GM18870 (cell line): ENCODE measurements at regions not wholly inside any gene's neighbourhood (a gene's known extent, or its start where the extent isn't known, plus 50 kb on each side); places are given as distances from the start of the nearest gene placed in this dataset.

Source experiments
- ATAC-seq: cut with Tn5 transposase; IDR thresholded peaks from one replicate; pipeline ENCODE4 v1.9.1; 2021; ENCODE audit warnings: moderate library complexity; ENCODE audit not compliant: unreplicated experiment

GRCh38 chr5:21694567-21694966 is 1158.6 kb downstream of the CDH12 start:
- no peak for ATAC-seq

DNA sequence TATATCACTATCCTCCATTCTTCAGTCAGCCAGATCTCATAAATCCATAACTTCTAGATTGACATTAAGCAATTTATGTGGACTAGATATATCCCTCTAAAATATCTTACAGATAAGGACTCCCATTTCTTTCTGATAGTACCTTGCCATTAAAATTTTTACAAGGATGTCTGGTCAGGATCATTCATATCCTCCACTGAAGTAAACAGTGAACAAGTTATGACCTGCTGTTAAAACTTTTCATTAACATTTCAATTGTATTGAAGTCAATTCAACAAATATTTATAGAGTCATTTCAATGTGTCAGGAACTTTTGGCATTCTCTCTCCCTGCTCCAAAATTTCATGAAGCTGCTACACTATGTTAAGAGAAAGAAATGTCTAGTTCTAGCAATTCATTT is 1159.6 kb downstream of the CDH12 start:
- no peak for ATAC-seq

DNA sequence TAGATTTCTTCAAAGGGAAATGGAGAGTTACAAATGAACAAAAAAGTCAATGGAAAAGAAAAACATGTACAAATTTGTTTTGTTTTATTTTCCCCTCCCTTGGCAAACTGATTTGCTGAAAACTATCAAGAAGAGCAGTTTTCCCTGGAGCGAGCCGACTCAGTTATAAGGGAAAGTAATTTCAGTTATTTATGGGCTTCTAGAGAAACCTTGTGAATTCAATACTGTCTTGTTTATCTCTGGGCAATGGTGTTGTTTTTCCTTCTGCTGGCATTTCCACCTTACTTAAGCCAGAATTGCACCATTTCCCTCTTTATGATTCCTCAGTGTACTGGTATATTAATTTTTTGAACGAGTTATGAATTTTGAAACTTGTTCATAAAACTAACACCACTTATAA is 1163.6 kb downstream of the CDH12 start:
- no peak for ATAC-seq

DNA sequence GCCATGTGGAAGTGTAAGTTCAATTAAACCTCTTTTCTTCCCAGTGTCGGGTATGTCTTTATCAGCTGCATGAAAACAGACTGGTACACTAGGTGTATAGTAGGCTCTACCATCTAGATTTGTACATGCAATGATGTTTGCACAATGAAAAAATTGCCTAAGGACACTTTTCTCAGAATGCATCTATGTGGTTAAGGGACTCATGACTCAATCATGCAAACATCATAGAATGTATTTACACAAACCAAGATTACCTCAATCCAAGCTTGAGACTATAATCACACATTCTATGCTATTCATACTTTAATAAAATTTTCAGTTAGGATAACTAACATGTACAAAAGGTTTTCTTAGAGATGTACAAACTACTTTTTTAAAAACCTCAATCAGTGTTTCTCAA is 1164.5 kb downstream of the CDH12 start:
- ATAC-seq: no peak

DNA sequence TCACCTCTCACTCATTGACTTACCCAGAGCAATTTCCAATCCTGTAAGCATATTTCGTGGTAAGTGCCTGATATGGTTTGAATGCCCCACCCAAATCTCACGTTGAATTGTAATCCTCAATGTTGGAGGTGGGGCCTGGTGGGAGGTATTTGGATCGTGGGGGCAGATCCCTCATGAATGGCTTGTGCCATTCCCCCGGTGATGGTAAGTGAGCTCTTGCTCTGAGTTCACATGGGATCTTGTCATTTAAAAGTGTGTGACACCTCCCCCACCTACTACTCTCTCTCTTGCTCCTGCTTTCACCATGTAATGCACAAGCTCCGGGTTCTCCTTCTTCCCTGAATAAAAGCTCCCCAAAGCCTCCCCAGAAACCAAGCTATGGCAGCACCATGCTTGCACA is 1165.5 kb downstream of the CDH12 start:
- ATAC-seq: no peak

DNA sequence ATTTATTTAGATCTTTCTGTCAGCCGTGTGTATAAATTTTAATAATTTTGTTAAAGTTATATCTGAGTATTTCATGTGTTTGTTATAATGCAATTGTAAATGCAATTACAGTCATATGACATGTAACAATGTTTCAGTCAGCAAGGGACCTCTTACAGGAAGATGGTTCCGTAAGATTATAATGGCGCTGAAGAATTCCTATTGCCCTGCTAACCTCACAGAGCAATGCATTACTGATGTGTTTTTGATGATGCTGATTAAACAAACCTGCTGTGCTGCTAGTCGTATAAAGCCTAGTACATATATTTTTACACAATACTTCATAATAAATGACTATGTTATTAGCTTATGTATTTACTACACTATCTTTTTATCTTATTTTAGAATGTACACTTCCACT is 1166.4 kb downstream of the CDH12 start:
- no peak for ATAC-seq

DNA sequence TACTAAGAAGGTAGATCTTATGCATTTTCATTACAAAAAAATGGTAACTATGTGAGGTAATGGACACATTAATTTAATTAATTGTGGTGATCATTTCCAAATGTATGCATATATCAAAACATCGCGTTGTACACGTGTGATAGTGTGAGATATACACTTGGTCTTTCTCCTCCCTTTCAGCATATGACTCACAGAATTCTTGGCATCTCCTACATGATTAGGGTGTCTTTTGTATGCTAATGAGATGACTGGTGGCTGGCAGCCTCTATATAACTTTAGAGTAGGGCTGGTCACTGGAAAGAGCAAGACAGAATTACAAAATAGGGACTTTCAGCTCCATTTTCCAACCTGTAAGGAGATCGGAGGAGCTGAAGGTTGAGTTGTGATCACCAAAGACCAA is 1167.6 kb downstream of the CDH12 start:
- no peak for ATAC-seq

GRCh38 chr5:21684992-21685391 is 1168.2 kb downstream of the CDH12 start:
- no peak for ATAC-seq

- no peak for ATAC-seq
Measured at GRCh38 chr5:21681911-21682310, 1171.2 kb downstream of the CDH12 start.

- no peak for ATAC-seq
Measured at GRCh38 chr5:21680641-21681040, 1172.5 kb downstream of the CDH12 start.

DNA sequence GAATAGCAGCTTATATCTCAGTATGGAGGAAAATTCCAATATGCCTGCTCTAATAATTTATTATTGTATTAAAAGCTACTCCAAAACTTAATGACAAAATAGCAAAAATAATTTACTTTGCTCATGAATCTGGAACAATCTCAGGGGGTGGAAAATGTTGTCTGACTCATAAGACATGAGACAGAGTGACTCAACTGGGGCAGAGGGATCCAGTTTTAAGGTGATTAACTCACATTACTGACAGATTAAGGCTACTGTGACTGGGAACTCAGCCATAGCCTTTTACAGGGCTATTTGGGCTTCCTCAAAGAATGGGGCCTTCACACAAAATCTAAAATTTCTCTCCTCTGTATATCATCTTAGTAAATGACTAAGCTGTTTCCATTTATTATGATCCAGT is 1172.9 kb downstream of the CDH12 start:
- ATAC-seq: no peak

- no peak for ATAC-seq
Measured at GRCh38 chr5:21678526-21678925, 1174.6 kb downstream of the CDH12 start.

DNA sequence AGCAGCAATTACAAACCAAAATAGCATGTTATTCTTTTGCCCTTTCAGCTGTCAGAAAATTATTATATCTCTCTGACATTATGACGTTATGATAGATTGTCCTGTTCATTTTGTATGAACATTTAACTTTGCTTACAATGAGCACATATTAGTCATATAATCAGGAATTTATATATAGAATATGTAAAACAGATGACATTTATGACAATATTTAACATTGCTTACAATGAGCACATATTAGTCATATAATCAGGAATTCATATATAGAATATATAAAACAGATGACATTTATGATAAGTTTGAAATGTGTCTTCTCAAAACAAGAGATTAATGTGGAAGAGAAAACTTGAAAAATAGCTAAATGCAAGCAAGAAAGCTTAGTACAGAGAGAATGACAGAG is 1180.2 kb downstream of the CDH12 start:
- no peak for ATAC-seq

- ATAC-seq: no peak
Measured at GRCh38 chr5:21672360-21672759, 1180.8 kb downstream of the CDH12 start.

DNA sequence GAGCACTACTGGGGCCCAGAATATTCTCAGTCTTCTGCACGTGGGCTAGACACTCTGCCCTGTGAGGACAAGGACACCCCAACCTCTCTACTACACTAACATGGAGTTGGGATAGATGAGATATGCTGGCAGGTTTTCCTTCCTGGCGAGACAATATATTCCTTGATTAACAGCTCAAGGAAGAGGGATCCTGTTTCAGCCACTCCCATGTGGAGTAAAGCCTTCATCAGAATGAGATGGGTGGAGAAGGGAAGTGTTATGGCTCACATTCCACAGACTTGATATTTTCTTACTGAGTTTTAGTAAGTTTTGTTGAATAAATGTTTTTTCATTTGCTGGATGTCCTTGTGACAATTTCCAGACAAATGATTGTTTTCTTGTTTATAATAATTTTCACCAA is 1187.6 kb downstream of the CDH12 start:
- ATAC-seq: no peak

DNA sequence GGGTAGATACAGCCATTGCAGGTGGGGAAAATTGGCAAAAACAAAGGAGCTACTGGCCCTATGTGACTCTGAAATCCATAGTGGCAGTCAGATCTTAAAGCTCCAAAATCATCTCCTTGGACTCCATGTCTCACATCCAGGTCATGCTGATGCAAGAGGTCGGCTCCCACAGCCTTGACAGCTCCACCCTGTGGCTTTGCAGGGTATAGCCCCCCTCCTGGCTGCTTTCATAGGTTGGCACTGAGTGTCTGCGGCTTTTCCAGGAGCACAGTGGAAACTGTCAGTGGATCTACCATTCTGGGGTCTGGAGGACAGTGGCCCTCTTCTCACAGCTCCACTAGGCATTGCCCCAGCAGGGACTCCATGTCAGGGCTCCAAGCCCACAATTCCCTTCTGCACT is 1190.1 kb downstream of the CDH12 start:
- ATAC-seq: no peak

DNA sequence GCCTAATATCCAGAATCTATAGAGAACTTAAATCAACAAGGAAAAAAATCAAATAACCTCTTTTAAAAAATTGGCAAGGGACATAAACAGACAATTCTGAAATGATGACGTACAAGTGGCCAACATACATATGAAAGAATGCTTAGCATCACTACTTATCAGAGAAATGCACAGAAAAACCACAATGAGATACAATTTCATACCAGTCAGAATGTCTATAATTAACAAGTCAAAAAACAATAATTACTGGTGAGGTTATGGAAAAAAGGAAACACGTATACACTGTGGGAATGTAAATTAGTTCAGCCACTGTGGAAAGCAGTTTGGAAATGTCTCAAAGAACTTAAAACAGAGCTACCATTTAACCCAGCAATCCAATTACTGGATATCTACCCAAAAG is 1192.0 kb downstream of the CDH12 start:
- no peak for ATAC-seq

- no peak for ATAC-seq
Measured at GRCh38 chr5:21654556-21654955, 1198.6 kb downstream of the CDH12 start.

DNA sequence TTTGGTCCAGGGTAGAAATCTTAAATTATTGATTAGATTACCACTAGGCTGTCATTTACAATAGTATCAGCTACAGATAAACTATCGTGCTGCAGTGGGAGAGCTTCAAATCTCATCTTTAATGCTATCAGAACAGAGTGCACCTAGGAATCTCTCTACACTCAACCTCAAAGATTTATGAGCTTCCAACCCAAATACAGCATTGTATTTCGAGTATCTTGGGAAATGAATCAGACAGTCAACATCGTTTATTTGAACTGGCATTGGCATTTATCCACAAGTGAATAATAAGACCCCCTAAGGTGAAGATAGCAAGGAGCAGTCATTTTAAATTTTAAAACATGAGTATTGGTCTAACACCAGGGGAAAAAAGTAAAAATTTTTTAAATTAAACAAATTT is 1203.2 kb downstream of the CDH12 start:
- no peak for ATAC-seq

DNA sequence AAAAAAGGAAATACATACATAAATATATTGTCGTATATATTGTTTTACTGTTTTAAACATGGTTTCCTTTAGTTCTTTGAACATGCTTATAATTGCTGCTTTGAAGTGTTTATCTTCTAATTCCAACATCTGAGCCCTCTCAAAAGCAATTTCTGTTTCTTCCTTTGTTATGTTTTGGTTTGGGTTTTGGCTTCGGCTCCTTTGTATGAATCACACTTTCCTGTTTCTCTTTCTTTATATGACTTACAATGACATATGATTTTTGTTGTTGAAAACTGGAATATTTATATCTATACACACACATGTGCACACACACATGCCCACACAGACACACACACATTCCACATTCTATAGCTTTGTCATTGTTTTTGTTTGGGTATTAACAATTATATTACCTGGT is 1206.7 kb downstream of the CDH12 start:
- no peak for ATAC-seq

GRCh38 chr5:21644032-21644431 is 1209.1 kb downstream of the CDH12 start:
- no peak for ATAC-seq

DNA sequence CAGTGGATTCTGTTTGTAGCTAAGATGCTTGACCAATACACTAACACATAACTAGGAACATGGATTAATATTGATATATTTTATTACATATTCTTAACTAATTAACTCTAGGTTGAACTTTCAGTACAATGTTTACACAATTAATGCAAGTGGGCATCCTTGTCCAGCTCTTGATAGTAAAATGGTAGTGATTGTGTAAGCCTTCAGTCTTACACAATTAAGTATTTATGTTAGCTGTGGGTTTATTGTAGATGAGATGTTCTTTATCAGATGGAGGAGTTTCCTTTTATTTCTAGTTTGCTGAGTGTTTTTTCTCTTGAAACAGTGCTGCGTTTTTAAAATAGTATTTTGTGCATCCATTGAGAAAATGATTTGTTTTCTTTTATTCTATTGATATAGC is 1210.8 kb downstream of the CDH12 start:
- no peak for ATAC-seq

GRCh38 chr5:21623831-21624230 is 1229.3 kb downstream of the CDH12 start:
- ATAC-seq: no peak

GRCh38 chr5:21615195-21615765 is 1237.9 kb downstream of the CDH12 start:
- no peak for ATAC-seq
